DMS153 (cell line): ENCODE measurements at regions not wholly inside any gene's neighbourhood (a gene's known extent, or its start where the extent isn't known, plus 50 kb on each side); places are given as distances from the start of the nearest gene placed in this dataset.
A peak's percentile ranks its signal among the peaks of the same experiment; 100 is the strongest.
"Not testable (repeated sequence)": the region's sequence is repeated elsewhere in the genome, so short reads cannot be mapped to it uniquely, and the experiment has no call there.

ENCODE experiments used
- DNase-seq: peaks from one replicate; lab custom pipeline; 2025; lab: John Stamatoyannopoulos, UW

DNA sequence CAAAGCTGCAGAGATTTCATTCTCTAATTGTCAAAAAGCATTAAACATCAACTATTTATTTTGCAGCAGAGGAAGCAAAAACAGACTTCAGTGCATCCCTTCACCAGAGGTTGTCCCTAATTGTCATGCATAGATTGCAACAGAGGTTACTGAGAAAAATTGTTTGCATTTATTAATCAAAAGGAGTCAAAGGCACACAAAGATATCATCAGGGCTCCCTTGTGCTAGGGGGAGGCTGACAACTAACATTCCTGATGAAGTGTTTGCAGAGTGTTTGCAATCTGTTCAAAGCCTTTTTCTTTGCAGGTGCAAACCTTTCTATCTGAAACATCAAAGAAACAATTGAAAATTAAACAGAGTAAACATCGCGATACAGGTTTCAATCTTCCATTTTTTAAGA lies 227.5 kb downstream of the TEX36 start:
- no peak for DNase-seq

DNA sequence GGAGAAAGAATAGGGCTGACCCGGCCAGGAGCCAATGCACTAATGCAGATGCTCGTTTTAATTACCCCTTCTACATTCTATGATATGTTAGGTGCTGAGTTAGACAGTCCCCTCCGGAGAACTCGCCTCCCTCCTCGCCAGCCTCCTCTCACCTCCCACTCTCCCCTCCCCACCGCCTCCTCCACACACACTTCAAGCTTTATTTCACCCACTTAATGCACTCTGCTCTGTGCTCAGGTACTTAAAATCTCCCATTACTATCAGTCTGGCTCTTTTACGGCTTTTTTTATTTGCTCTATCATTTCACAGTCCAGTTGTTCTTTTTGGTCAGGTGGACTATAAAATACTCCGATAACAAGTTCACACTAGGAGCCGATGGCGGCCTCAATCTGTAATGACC lies 231.6 kb downstream of the TEX36 start:
- peak; percentile 53 for DNase-seq

DNA sequence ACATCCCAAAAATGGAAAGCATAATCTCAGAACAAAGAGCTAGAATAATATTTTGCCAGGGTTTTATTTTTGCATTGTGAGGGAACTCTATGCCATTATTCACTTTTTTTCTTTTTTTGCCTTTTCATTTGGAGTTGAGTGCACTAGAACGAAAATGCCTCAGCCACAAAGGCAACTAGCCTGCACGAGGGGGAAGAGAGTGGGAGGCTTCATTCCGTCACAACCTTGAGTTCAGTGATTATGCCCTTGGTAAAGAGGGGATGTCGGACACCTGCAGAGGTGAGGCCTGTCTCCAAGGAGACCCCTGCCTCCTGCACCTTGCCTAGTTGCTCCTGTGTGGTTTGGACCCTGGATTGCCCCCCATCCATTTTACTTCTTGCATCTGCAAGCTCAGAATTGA lies 232.7 kb downstream of the TEX36 start:
- DNase-seq: no peak

DNA sequence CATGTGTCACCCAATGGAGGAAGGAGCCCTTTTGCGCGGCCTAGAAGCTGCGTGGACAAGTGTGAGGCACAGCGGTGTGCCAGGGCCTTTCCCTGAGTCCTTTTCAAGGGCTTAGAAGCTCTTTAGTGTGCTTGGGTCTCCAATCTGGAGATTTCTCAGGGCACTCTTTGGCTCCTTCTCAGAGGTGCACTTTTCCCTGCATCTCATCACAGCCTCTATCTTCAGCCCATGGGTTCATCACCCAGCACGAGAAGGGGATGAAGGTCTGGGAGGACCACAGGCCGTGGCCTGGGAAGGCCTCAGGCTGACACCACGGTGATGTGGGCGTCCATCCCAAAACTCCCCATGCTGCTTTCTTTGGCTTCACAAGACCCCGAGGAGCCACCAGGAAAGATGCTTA lies 233.4 kb downstream of the TEX36 start:
- no peak for DNase-seq

DNA sequence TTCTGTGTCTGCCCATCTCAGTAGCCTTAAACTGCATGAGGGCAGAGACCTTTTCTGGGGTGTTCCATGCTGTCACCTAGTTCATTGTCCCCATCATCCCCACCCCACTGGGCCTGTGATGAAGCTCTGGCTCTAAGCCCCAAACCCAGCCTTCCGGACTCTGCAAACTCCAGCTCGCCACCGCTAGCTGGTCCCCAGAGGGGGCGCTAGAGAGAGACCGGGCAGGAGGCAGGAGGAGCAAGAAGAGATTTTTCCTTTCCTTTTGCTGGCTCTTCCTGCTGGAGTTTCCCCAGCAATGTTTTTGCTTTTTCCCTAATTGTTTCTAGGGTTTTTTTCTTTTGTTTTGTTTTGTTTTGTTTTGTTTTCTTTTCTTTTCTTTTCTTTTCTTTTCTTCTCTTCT lies 234.4 kb downstream of the TEX36 start:
- DNase-seq: no peak

DNA sequence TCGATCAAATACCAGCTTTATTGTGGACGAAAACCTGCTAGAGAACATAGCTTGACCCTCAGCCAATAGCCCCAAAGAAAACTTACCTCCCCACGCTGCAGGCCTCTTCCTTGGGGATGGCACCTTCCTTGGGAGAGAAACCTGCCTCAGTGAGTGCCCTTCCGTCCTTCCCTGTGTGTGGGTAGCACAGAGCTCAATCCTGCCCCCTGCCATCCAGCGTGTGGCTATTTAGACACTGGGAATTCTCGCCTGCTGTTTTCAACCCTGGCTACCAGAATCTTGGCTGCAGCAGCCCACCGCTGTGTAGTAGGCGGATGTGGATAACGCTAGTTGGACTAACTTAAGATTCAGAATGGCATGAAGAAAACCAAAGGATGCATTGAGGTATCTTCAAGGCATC lies 238.2 kb downstream of the TEX36 start:
- DNase-seq: no peak

DNA sequence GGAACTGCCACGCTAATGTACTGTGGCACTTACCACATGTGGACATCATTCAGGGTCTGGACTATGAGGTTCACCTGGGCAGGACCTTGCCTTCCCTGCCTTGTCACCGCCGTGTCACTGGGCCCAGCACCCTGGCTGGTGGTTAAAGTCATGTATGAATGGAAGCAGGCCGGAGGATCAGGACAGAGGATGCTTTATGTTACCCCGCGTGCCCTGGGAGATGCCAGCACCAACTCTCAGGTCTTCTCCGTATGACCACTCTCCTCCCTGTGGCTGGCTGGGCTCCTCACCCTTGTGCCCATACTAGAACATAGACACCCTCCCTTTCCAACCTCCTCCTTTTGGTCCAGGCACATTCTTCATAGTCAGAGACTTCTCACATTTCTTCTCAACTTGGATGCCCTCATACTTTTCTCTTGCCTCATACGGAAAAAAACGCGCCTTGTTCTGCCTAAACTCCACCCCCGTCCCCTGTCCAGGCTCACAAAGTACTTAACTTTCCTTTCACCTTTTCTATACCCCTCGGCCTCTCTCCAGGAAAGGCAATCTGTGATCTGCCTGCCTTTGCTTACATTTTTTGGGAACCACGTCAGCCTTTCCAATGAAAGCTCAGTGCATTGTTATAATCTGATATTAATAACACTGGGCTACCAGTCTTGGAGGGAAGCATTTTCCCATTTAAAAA lies 240.0 kb downstream of the TEX36 start:
- no peak for DNase-seq

DNA sequence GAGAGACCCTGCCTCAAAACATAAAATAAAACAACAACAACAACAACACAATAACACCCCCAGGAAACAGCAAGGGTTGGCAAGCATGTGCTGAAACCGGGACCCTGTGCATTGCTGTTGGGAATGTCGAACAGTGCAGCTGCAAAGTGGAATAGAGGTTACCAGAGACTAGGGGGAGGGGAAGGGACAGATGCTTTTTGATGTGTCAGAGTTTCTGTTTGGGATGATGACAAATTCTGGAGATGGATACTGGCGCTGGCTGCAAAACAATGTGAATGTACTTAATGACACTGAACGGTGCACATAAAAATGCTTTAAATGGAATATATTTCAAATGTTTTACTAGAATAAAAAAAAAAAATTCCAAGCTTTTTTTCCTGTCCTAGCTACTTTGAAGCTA lies 241.8 kb downstream of the TEX36 start:
- DNase-seq: no peak

DNA sequence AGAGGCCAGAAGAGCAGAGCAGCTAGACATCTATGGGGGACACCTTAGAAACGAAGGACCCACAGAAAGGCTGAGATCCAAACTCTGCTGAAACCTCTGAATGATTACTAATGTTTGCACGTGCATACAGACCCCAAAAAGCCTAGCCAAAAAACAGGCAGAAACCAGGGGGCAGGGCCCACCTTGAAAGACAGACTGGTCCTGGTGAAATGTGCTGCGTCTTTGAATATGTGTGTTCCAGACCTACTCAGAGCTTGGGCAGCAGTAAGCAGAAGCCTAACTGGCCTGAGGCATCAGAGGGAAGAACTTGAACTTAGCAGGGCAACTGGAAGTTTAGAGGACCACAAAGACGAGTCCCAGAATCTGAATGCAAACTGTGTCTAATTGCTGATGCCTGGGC lies 251.8 kb downstream of the TEX36 start:
- no peak for DNase-seq

DNA sequence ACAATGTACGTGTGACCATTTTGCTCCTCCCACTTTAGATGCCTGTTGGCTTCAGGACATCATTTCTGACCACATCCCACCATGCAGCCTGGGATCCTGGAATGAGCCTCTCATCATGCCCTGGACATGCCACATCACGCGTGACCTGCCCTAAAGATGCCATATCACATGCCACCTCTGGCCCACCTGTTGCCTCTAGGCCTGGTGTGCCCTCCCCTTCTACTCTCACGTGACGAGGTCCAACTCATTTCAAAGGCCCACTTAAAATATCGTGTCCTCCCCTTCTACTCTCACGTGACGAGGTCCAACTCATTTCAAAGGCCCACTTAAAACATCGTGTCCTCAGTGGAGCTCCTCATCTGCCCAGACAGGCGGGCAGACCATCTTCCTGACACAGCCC lies 254.9 kb downstream of the TEX36 start:
- no peak for DNase-seq

DNA sequence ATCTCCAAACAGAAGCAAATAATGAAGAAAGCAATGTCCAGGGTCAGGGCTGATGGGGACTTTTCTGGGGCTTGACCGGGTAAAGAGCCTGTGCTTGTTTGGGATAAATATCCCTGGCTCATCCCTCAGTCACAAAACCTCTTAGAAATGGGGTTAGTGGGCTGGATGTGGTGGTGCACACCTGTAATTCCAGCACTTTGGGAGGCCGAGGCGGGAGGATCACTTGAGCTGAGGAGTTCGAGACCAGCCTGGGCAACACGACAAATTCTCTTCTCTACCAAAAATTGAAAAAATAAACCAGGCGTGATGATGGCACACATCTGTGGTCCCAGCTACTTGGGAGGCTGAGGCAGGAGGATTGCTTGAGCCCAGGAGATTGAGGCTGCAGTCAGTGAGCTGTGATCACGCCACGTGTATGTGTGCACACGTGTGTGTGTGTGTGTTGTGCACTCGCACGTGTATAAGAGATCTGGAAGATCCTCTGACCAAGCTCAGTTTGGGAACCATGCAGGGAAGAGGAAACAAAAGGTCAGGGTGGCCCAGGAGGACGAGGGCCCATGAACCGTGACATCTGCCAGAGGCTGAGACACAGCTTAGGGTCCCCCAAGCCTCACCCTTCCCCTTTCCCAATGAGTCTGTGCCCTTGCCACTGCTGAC lies 258.6 kb downstream of the TEX36 start:
- DNase-seq: no peak

DNA sequence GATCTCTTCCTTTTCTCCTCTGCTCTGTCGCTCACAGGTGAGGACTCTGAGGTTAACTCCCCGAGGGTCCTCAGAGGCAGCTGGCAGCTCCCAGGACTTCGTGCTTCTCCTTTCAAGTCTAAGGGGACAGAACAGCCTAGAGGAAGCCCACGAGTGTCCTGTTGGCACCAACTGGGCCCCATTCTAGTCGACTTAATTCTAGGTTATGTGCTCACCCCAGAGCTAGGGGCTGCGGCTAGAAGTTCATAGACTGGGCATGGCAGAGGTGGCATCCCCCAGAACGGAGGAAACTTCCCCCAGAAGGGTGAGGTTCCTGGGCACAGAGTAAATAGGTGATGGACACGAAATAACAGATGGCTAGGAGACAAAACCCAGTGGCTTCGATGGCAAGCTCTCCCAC lies 259.4 kb downstream of the TEX36 start:
- no peak for DNase-seq

DNA sequence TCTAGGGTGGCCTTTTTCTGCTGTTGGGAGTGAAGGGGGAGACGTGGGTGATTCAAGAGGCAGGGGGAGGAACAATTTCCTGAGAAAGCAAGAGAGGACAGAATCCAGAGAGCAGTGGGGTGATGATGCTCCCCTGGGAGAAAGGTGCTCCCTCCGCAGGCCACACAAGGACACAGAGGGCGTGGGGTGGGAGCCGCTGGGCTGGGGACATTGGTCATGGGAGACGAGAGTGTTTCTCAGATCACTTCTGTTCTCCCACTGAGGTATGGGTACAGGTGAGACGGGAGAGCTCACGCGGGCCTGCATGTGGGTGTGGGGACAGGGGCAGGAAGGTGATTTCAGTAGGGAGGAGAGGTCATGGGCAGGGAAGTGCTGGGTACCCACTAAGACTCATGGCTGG lies 259.5 kb upstream of the CTBP2 start:
- DNase-seq: no peak

DNA sequence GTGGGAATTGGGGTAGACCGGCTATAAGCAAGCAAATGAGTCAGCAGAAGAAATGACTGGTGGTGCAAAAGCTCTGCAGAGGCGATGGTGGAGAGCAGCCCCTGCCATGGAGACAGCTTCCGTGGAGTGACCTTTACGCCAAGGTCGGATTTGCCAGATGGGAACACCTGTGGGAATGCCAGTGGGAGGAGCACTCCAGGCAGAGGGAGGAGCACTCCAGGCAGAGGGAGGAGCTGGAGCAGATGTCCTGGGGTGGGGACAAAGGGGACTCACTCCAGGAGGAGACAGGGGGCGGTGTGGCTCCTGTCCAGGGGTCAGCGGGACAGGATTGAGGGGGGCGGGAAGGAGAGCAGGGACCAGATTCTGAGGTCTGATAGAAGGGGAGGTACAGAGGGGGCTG lies 258.8 kb upstream of the CTBP2 start:
- DNase-seq: no peak

DNA sequence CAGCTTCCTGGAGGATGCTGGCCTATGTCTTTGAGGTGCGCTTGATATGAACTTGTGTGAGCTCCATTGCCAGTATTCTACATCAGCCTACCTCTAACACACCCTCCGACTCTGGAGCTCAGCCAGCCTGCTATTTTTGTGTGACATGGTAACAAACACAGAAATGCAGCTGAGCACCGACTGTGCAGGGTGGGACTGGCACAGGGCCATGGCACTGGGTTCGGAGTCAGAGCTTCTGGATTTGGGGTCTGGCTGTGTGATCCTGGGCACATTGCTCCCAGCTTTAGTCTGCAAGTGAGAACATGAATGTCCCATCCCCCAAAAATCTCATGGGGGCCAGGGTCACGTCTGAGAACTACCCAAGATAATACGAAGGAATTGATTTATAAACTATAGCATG lies 257.2 kb upstream of the CTBP2 start:
- DNase-seq: no peak

DNA sequence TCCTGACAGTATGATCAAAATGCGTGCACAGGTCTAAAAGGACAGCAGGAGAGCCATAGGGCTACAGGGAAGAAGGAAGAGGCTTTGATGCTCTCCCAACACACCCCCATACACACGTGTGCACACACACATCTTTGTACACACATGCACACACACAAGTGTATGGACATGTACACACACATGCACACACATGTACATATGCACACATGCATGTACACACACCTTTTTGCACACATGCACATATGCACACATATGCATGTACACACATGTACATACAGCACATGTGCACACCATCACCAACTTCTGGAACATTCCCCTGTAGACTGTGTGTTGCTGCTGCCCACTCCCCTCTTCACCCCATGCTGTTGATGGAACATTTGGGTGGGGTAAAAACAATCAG lies 255.6 kb upstream of the CTBP2 start:
- DNase-seq: no peak

DNA sequence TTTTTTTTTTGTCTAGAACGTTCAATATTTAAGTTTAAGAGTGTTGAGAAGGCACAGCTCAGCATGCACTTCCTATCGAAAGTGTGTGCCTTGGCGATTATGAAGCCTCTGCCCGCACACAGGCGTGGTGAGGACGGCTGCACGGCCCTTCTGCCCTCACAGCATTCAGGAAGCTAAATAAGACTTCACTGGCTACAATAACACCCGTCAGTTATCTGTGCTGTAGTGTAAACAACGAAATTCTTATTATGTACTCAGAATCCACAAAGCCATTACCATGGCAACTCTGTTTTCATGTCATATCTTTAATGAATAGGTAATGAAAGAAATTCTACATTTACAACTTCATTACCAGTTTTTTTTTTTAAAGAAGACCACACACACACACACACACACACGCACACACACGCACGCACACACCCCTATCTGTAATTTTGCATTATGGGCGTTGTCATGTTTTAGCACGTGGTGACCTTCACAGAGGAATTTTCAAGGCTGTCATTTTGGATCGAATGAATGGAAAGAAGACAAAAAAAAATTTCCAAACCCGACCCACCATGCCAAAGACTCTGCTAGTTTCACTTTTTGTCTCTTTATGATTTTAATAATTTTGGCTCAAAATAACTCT lies 254.8 kb upstream of the CTBP2 start:
- DNase-seq: no peak

DNA sequence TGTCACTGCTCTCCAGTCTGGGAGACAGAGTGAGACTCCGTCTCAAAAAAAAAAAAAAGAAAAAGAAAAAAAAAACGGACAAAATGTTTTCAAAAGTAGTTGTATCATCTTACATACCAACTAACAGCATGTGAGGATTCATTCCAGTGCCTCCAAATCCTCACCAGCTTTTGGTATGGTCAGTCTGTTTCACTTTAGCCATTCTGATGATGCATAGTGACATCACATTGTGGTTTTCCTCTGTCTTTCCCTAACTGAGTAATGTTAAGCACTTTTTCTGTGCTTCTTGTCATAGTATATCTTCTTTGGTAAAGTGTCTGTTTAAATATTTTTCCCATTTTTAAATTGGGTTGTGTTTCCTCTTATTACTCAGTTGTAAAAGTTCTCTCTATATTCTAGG lies 251.4 kb upstream of the CTBP2 start:
- no peak for DNase-seq

DNA sequence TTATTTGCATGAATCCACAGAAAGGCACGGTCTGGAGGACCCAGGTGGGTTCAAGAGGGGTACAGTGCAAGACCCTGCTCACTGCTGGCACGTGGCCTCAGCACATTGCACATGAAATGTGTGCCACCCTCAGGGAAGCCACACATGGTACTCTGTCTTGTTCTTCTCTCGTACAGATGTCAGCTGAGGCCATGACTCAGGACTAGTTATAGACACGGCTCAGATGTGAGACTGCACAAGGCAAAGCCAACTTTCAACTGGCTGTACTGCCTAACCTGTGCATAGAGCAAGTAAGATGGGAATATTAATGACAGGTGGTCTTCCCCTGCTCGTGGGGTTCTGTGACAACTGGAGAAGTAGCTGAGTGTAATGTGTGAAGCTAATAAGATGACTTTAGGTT lies 249.4 kb upstream of the CTBP2 start:
- DNase-seq: no peak

DNA sequence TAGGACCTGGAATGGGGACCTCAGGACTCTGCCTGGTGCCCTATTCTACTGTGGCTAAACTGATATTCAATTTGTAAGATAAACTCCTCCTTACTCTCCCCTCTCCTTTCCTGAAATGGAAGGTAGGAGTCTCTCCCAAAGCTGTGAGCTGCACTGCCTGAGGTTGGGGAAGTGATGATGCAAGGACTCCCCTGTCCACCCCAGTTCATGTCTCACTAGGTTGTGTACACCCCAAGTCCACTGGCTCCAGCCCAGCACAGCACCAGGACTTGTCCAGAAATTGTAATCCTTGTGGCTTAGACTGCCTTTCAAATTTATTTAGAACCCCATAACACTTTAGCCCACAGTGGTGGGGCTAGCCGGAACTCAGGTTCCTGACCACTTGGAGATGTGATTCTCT lies 247.2 kb upstream of the CTBP2 start:
- no peak for DNase-seq

DNA sequence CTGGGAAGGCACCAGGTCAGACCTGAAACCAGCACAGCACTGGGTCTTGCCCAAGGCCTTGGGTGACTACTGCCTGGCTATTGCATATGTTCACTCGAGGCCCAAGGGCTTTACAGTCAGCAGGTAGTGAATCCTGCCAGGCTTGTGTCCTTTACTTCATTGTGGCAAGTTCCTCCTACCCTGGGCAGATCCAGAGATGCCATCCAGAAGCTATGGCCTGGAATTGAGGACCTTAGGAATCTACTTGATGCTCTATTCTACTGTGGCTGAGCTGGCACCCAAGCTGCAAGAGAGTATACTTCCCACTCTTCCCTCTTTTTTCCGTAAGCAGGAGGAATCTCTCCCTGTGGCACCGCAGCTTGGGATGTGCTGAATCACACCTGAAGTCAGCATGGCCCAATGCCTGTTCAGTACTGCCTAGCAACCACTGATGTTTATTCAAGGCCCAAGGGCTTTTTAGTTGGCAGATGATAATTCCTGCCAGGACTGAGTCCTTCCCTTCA lies 246.7 kb upstream of the CTBP2 start:
- DNase-seq: peak; percentile 52

DNA sequence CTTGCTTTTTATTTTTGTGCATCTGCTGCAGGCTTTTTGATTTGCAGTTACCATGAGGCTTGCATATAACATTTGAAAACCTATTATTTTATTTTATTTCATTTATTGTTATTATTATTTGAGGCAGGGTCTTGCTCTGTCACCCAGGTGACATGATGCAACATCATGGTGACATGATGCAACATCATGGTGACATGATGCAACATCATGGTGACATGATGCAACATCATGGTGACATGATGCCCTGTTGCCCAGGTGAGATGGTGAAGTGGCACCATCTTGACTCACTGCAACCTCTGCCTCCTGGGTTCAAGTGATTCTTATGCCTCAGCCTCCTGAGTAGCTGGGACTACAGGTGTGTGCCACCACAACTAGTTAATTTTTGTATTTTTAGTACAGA lies 244.5 kb upstream of the CTBP2 start:
- not testable (repeated sequence) for DNase-seq

DNA sequence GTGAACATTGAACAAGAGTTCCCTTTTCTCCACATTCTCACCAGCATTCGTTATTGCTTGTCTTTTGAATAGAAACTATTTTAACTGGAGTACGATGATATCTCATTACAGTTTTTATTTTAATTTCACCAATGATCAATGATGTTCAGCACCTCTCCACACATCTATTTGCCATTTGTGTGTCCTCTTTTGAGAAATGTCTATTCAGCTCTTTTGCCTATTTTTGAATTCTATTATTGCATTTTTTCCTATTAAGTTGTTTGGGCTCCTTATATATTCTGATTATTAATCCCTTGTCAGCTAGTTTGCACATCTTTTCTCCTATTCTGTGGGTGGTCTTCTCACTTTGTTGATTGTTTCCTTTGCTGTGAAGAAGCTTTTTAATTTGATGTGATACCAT lies 241.1 kb upstream of the CTBP2 start:
- no peak for DNase-seq

DNA sequence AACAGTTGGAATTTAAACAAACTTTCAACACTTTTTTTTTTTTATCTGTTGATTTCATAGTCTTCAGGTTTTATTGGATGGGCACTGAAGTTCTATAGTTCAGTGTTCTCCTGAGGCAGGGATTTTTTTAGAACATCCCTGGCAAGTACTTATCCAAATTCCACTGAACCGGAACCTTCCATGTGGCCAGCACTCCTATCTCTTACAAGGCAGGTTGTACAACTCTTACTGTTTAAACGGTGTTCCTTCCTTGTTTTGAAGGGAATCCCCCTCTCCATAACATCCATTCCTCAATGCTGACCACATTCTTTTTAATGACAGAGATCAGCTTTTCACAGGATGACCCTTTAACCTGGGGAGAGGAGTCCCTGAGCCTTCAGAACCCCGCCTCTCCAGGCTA lies 238.9 kb upstream of the CTBP2 start:
- no peak for DNase-seq
